Neuronal stem cell (in vitro differentiated cells): ENCODE measurements at regions not wholly inside any gene's neighbourhood (a gene's known extent, or its start where the extent isn't known, plus 50 kb on each side); places are given as distances from the start of the nearest gene placed in this dataset.
"Not testable (repeated sequence)": the region's sequence is repeated elsewhere in the genome, so short reads cannot be mapped to it uniquely, and the experiment has no call there.

Experiments used
- DNase-seq: peaks from one replicate; pipeline ENCODE4 v3.0.0-alpha.2; 2013; ENCODE audit warnings: low spot score
- H2AFZ ChIP-seq: one replicate; pipeline ENCODE4 v1.6.1; 2013; ENCODE audit warnings: mild to moderate bottlenecking, low read length, inconsistent platforms
- H2AK5ac ChIP-seq: 2 replicates; pipeline ENCODE4 v1.6.1; 2013; ENCODE audit warnings: low read depth, mild to moderate bottlenecking, inconsistent platforms, low read length, moderate library complexity, mixed read lengths
- H2BK120ac ChIP-seq: 2 replicates; pipeline ENCODE4 v1.6.1; 2013; ENCODE audit warnings: low read depth, mild to moderate bottlenecking, inconsistent platforms, low read length, moderate library complexity, mixed read lengths
- H2BK12ac ChIP-seq: one replicate; pipeline ENCODE4 v1.6.1; 2013; ENCODE audit warnings: low read length, inconsistent platforms
- H2BK15ac ChIP-seq: 2 replicates; pipeline ENCODE4 v1.6.1; 2013; ENCODE audit warnings: mild to moderate bottlenecking, low read length, inconsistent platforms, mixed read lengths
- H2BK5ac ChIP-seq: one replicate; pipeline ENCODE4 v1.6.1; 2013; ENCODE audit warnings: inconsistent platforms, mild to moderate bottlenecking, low read length, moderate library complexity
- H3K14ac ChIP-seq: one replicate; pipeline ENCODE4 v1.6.1; 2013; ENCODE audit warnings: low read length, inconsistent platforms
- H3K18ac ChIP-seq: 2 replicates; pipeline ENCODE4 v1.6.1; 2013; ENCODE audit warnings: low read length, inconsistent platforms
- H3K23ac ChIP-seq: 2 replicates; pipeline ENCODE4 v1.6.1; 2013; ENCODE audit warnings: low read depth, mild to moderate bottlenecking, mixed read lengths, low read length, inconsistent platforms; ENCODE audit not compliant: poor library complexity
- H3K27ac ChIP-seq: replicated peaks from 3 replicates; pipeline ENCODE4 v1.5.1; 2013; ENCODE audit warnings: low read length, inconsistent platforms
- H3K27me3 ChIP-seq, 3 experiments: 2 replicates each; pipeline ENCODE4 v1.6.1; 2013; ENCODE audit warnings: low read length in 3 of 3, mild to moderate bottlenecking in 2 of 3, inconsistent platforms in 1 of 3, low read depth in 1 of 3, mixed read lengths in 1 of 3, moderate library complexity in 1 of 3; ENCODE audit not compliant: control insufficient read depth in 3 of 3, insufficient read depth in 3 of 3
- H3K36me3 ChIP-seq, 2 donors: replicated peaks in 1 of 2; 2 replicates each; pipeline ENCODE4 v1.6.1; 2013; ENCODE audit warnings: low read length in 2 of 2; ENCODE audit not compliant: control insufficient read depth in 2 of 2, insufficient read depth in 2 of 2
- H3K4ac ChIP-seq: 2 replicates; pipeline ENCODE4 v1.6.1; 2013; ENCODE audit warnings: inconsistent platforms, mild to moderate bottlenecking, low read length, moderate library complexity
- H3K4me1 ChIP-seq, 2 donors: 1 replicate in 1 of 2; 2 replicates in 1 of 2; pipeline ENCODE4 v1.6.1; 2013; ENCODE audit warnings: low read length in 2 of 2, low read depth in 1 of 2; ENCODE audit not compliant: control insufficient read depth in 2 of 2, insufficient read depth in 1 of 2
- H3K4me2 ChIP-seq: one replicate; pipeline ENCODE4 v1.6.1; 2013; ENCODE audit warnings: mild to moderate bottlenecking, low read length, inconsistent platforms; ENCODE audit not compliant: insufficient read depth, poor library complexity, severe bottlenecking
- H3K4me3 ChIP-seq, 2 donors: 2 replicates each; pipeline ENCODE4 v1.5.1; 2013; ENCODE audit warnings: low read length in 2 of 2, mild to moderate bottlenecking in 2 of 2, inconsistent platforms in 1 of 2, moderate library complexity in 1 of 2
- H3K79me1 ChIP-seq: one replicate; pipeline ENCODE4 v1.6.1; 2013; ENCODE audit warnings: low read depth, mild to moderate bottlenecking, inconsistent platforms, low read length, moderate library complexity
- H3K9ac ChIP-seq: one replicate; pipeline ENCODE4 v1.6.1; 2013; ENCODE audit warnings: mild to moderate bottlenecking, low read depth, low read length, inconsistent platforms; ENCODE audit not compliant: poor library complexity
- H3K9me3 ChIP-seq, 2 donors: replicated peaks in 1 of 2; 2 replicates each; pipeline versions ENCODE3 to v1.6.1; 2013; ENCODE audit warnings: low read length in 2 of 2, mild to moderate bottlenecking in 2 of 2, inconsistent platforms in 1 of 2, low read depth in 1 of 2, mixed read lengths in 1 of 2, moderate library complexity in 1 of 2; ENCODE audit not compliant: control insufficient read depth in 2 of 2, insufficient read depth in 1 of 2
- H4K8ac ChIP-seq: one replicate; pipeline ENCODE4 v1.6.1; 2013; ENCODE audit warnings: low read depth, mild to moderate bottlenecking, inconsistent platforms, low read length, moderate library complexity
- H4K91ac ChIP-seq: one replicate; pipeline ENCODE4 v1.6.1; 2013; ENCODE audit warnings: low read length, low read depth, mild to moderate bottlenecking, inconsistent platforms; ENCODE audit not compliant: poor library complexity
- WGBS, 2 donors: extraction: QIAGEN DNeasy Blood & Tissue Kit; methylation state at CpG; one replicate each; pipeline ENCODE4 v1.1.7; 2013; ENCODE audit warnings: missing lambda C conversion rate in 2 of 2, mixed read lengths in 1 of 2; ENCODE audit not compliant: insufficient read length in 2 of 2, insufficient replicate concordance in 1 of 2; ENCODE audit errors: extremely low coverage in 2 of 2; 5-methylcytosine and 5-hydroxymethylcytosine counted together

DNA sequence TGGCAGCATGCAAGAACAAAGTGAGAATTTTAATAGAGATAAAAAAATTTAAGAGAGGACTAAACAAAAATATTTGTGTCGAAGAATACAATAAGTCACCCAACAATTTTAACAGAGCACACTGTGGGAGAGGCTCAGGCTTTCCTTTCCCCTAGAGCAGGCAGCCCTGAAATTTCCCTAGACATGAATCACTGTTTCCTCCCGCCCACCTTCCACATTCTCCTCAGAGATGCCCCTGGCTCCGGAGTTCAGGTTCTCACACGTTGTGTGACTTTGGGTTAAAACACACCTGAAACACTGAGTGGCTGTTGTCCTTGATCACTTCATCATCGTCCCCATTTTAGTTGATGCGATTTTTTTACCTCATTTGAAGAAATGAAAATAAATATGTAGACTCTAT is 1231.1 kb downstream of the TMEM121 start:
- H3K18ac ChIP-seq, H3K9me3 ChIP-seq, H3K4me2 ChIP-seq, DNase-seq, H2BK12ac ChIP-seq, H3K4me3 ChIP-seq, H3K4me1 ChIP-seq, H2BK15ac ChIP-seq, H3K9ac ChIP-seq, H3K27ac ChIP-seq, H3K27me3 ChIP-seq, H4K8ac ChIP-seq, H4K91ac ChIP-seq, H3K14ac ChIP-seq, H3K23ac ChIP-seq, H3K36me3 ChIP-seq, H2BK5ac ChIP-seq, H2BK120ac ChIP-seq, H3K4ac ChIP-seq, H2AK5ac ChIP-seq, H3K79me1 ChIP-seq, H2AFZ ChIP-seq: not testable (repeated sequence)
- WGBS, 2 donors: no CpG with 5 or more reads among the region's 6 CpGs

DNA sequence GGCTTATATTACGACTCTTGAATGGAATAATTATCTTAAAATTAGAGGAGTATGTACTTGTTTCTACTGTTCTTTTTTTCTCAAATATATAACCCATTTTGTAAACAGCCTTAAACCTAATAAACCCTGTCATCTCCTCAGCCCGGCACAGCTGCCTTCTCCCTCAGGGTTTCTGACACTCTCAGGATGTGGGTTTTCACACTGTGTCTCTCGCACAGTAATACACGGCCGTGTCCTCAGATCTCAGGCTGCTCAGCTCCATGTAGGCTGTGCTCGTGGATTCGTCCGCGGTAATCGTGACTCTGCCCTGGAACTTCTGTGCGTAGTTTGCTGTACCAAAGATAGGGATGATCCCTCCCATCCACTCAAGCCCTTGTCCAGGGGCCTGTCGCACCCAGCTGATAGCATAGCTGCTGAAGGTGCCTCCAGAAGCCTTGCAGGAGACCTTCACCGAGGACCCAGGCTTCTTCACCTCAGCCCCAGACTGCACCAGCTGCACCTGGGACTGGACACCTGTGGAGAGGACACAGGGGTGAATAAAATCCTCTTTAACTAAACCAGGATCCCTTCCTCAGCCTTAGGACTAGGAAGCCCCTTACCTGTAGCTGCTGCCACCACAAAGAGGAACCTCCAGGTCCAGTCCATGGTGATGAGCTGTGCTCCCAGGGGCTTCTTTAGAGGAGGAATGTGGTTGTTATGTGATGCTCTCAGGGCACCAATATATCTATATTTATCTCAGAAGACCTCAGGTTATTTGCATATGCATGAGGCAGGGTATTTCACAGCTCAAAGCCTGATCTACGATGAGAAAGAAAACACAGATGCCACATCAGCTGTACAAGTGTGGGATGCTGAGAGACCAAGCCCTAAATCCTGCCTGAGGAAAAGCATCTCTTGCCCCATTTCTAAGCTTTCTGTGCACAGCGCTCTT is 1235.8 kb downstream of the TMEM121 start:
- not testable (repeated sequence) for H3K4me3 ChIP-seq, H3K4me2 ChIP-seq, H3K23ac ChIP-seq, H2AK5ac ChIP-seq, H2BK120ac ChIP-seq, H3K79me1 ChIP-seq, H3K9me3 ChIP-seq, H3K27me3 ChIP-seq, H3K4ac ChIP-seq, H4K91ac ChIP-seq, H3K27ac ChIP-seq, H2BK12ac ChIP-seq, H3K36me3 ChIP-seq, H3K18ac ChIP-seq, H3K9ac ChIP-seq, H2BK5ac ChIP-seq, DNase-seq, H3K4me1 ChIP-seq, H3K14ac ChIP-seq, H4K8ac ChIP-seq, H2BK15ac ChIP-seq, H2AFZ ChIP-seq
- WGBS, 2 donors: no CpG with 5 or more reads among the region's 15 CpGs

DNA sequence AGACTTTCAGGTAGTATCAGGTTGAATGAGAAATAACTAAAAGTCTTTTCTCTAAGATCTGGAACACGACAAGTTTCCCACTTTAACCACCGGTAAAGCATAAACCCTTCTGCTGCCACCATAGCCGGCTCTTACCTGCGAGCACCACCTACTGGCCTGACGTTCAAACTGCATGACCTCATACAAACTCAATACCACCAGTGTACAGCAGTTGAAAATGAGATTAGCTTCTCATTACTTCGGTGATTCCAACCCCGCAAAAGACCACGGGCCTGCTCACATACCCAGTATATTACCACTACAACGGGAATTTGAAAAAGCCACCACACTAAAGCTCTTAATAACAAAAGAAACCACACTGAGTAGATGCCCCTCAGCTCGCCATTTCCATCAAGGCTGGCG is 1238.6 kb downstream of the TMEM121 start:
- not testable (repeated sequence) for H3K4ac ChIP-seq, H3K36me3 ChIP-seq, H2AFZ ChIP-seq, H3K4me3 ChIP-seq, H2BK12ac ChIP-seq, H3K14ac ChIP-seq, H3K27me3 ChIP-seq, H4K8ac ChIP-seq, H2BK15ac ChIP-seq, H3K9ac ChIP-seq, H3K79me1 ChIP-seq, H2BK120ac ChIP-seq, H2BK5ac ChIP-seq, H3K4me1 ChIP-seq, H3K9me3 ChIP-seq, H3K4me2 ChIP-seq, H2AK5ac ChIP-seq, H3K27ac ChIP-seq, DNase-seq, H3K18ac ChIP-seq, H3K23ac ChIP-seq, H4K91ac ChIP-seq
- no CpG with 5 or more reads among the region's 11 CpGs for WGBS, 2 donors

DNA sequence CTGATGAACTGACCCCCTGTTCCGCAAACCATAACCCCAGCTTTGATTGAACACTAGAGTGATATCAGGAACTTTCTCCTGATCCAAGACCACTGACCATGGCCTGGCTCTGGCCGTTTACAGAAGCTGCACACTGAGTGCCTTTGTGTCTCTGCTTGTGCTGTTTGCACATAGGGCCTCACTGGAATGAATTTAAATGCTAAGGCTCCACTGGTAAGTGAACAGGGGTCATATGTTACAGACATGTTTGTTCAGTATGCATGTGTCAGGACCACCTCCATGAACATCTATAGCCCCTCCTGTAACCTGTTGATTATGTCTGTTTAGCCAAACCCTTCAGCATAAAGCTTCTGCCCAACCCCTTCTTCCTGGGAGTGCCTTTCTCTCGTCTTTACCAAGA is 1239.8 kb downstream of the TMEM121 start:
- Histone ChIP-seq H2BK5ac (no peak overlapping the region), H3K9ac (no peak overlapping the region), H3K9me3 (no peaks in the 10 kb centered on the region), H2BK15ac (no peak overlapping the region), H4K91ac (no peak overlapping the region), H2BK120ac (no peak overlapping the region), H2BK12ac (no peak overlapping the region), H3K27me3 (no peaks in the 10 kb centered on the region), H3K27ac (no peak overlapping the region), H2AK5ac (no peak overlapping the region), H2AFZ (no peak overlapping the region), H3K36me3 (no peaks in the 10 kb centered on the region), H3K23ac (no peak overlapping the region), H3K4ac (no peak overlapping the region), H3K79me1 (no peaks in the 10 kb centered on the region), H3K4me2 (no peak overlapping the region), H3K4me3 (no peak overlapping the region), H3K18ac (no peak overlapping the region), H3K4me1 (no peaks in the 10 kb centered on the region), H4K8ac (no peak overlapping the region), H3K14ac (no peak overlapping the region)
- DNase-seq: no peak
- no CpG with 5 or more reads among the region's 3 CpGs for WGBS, 2 donors
